Stomach smooth muscle (tissue), 2 donors: ENCODE measurements at regions not wholly inside any gene's neighbourhood (a gene's known extent, or its start where the extent isn't known, plus 50 kb on each side); places are given as distances from the start of the nearest gene placed in this dataset.

ENCODE experiments used
- H3K27ac ChIP-seq: one replicate; pipeline ENCODE4 v1.7.0; 2013; ENCODE audit warnings: mild to moderate bottlenecking, low read length, inconsistent platforms
- H3K27me3 ChIP-seq, 2 donors: one replicate each; pipeline ENCODE4 v1.7.0; 2013; ENCODE audit warnings: low read length in 2 of 2; ENCODE audit not compliant: insufficient read depth in 2 of 2, control insufficient read depth in 1 of 2
- H3K36me3 ChIP-seq, 2 donors: one replicate each; pipeline ENCODE4 v1.7.0; 2013; ENCODE audit warnings: low read length in 2 of 2; ENCODE audit not compliant: control insufficient read depth in 2 of 2, insufficient read depth in 2 of 2
- H3K4me1 ChIP-seq: one replicate; pipeline ENCODE4 v1.7.0; 2013; ENCODE audit warnings: low read length; ENCODE audit not compliant: control insufficient read depth, insufficient read depth
- H3K4me3 ChIP-seq, 2 donors: one replicate each; pipeline ENCODE4 v1.7.0; 2013; ENCODE audit warnings: low read length in 2 of 2
- H3K9ac ChIP-seq, 2 donors: one replicate each; pipeline ENCODE4 v1.7.0; 2013; ENCODE audit warnings: low read length in 2 of 2, mild to moderate bottlenecking in 1 of 2
- H3K9me3 ChIP-seq, 2 donors: one replicate each; pipeline ENCODE4 v1.7.0; 2013; ENCODE audit warnings: low read length in 2 of 2; ENCODE audit not compliant: control insufficient read depth in 2 of 2
- donor health status: healthy.
- donor health status: Pancreatic carcinoma.

DNA sequence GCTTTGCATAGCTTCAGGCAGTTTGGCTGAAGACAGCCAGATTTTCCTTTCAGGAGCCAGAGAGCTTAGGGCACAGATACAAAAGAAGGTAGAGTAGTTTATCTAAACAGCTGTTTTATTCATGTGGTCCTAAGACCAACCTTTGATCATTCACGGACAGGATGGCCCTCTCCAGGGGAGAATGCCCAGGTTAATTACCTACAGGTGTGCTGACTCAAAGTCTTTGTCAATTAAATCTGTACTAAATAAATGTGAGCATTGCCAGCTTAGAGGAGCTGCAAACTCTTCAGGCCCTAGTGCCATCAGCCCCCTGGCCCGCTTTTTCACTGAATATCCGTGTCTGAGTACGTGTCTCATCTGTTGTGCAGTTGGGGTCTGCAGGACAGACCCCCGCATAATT, 554.7 kb downstream of the NUP35 start:
- Histone ChIP-seq H3K36me3 (no peaks in the 10 kb centered on the region), H3K27me3 (no peaks in the 10 kb centered on the region), H3K27ac (no peak overlapping the region), H3K4me3 (no peak overlapping the region), H3K9me3 (no peaks in the 10 kb centered on the region), H3K9ac (no peak overlapping the region), H3K4me1 (no peaks in the 10 kb centered on the region)

- Histone ChIP-seq H3K4me1 (no peaks in the 10 kb centered on the region), H3K4me3 (no peak overlapping the region), H3K9me3 (no peaks in the 10 kb centered on the region), H3K9ac (no peak overlapping the region), H3K27ac (no peak overlapping the region), H3K27me3 (no peaks in the 10 kb centered on the region), H3K36me3 (no peaks in the 10 kb centered on the region)
These were observed 556.3 kb downstream of the NUP35 start for GRCh38 chr2:183680573-183680972.

- H3K27me3 ChIP-seq = no peaks in the 10 kb centered on the region
- H3K9me3 ChIP-seq = no peaks in the 10 kb centered on the region
- no peak overlapping the region for H3K27ac ChIP-seq
- H3K9ac ChIP-seq = no peak overlapping the region
- H3K4me3 ChIP-seq = no peak overlapping the region
- no peaks in the 10 kb centered on the region for H3K4me1 ChIP-seq
- H3K36me3 ChIP-seq = no peaks in the 10 kb centered on the region
These were observed 560.4 kb downstream of the NUP35 start for GRCh38 chr2:183684686-183685085.

DNA sequence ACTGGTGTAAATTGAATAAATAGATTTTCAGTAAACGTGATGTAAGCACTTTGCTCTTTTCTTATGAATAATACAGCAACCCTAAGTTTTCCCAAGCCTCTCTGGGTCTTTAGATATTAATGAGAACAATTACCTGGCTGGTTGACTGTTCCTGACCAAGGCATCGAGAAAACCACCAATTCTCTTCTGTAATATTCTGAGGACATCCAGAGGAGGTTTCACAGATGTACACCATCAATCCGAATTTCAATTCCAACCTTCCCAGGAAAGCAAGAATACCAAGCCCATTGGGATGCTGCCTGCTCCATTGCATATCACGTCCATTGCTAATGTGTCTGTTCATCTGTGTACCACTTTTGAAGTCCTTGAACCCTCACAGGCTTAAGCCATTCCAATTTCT, 571.8 kb downstream of the NUP35 start:
- Histone ChIP-seq H3K4me1 (no peaks in the 10 kb centered on the region), H3K9me3 (peaks cover 0 to under 1% of the 10 kb centered on the region in 2 donors), H3K9ac (no peak overlapping the region), H3K36me3 (no peaks in the 10 kb centered on the region), H3K27me3 (no peaks in the 10 kb centered on the region), H3K27ac (no peak overlapping the region), H3K4me3 (no peak overlapping the region)

DNA sequence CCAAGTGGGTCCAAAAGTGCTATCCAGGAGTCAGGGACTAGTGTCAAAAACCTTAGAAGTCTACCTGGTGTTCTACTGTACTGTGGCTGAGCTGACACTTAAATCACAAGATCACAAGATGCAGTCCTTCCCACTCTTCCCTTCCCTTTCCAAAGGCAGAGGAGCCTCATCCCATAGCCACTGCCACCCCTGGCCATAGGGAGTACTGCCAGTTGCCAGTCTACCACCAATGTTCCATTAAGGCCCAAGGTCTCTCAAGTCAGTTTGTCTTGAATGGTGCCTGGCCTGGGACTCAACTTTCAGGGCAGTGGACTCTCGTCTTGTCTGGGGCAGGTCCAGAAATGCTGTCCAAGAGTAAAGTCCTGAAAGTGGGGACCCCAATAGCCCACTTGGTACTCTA, 585.6 kb downstream of the NUP35 start:
- no peak overlapping the region for H3K4me3 ChIP-seq
- H3K9ac ChIP-seq = no peak overlapping the region
- no peaks in the 10 kb centered on the region for H3K9me3 ChIP-seq
- no peaks in the 10 kb centered on the region for H3K27me3 ChIP-seq
- no peaks in the 10 kb centered on the region for H3K4me1 ChIP-seq
- H3K27ac ChIP-seq = no peak overlapping the region
- no peaks in the 10 kb centered on the region for H3K36me3 ChIP-seq

GRCh38 chr2:183718246-183718645, 594.0 kb downstream of the NUP35 start:
- H3K27ac ChIP-seq = no peak overlapping the region
- no peak overlapping the region for H3K9ac ChIP-seq
- no peaks in the 10 kb centered on the region for H3K36me3 ChIP-seq
- H3K9me3 ChIP-seq = no peaks in the 10 kb centered on the region
- H3K4me3 ChIP-seq = no peak overlapping the region
- no peaks in the 10 kb centered on the region for H3K27me3 ChIP-seq
- H3K4me1 ChIP-seq = no peaks in the 10 kb centered on the region

DNA sequence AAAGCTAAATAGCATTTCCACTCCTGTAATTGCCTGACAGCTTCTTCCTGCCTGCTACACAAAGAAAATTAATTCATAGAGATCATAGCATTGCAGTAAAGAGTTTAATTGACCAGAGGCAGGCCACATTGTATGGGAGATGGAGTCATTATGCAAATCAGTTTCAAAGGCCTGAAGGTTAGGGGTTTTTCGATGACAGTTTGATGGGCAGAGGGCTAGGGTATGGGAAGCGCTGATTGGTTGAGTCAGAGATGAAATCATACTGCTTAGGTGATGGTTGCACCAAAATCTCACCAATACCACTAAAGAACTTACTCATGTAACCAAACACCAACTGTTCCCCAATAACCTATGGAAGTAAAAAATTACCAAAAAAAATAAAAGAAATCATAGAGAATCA, 599.0 kb downstream of the NUP35 start:
- Histone ChIP-seq H3K4me3 (no peak overlapping the region), H3K9ac (no peak overlapping the region), H3K27ac (no peak overlapping the region), H3K4me1 (no peaks in the 10 kb centered on the region), H3K27me3 (no peaks in the 10 kb centered on the region), H3K9me3 (no peaks in the 10 kb centered on the region), H3K36me3 (no peaks in the 10 kb centered on the region)

GRCh38 chr2:183729380-183729779, 605.1 kb downstream of the NUP35 start:
- Histone ChIP-seq H3K9ac (no peak overlapping the region), H3K9me3 (no peaks in the 10 kb centered on the region), H3K4me3 (no peak overlapping the region), H3K27me3 (no peaks in the 10 kb centered on the region), H3K36me3 (no peaks in the 10 kb centered on the region), H3K27ac (no peak overlapping the region), H3K4me1 (no peaks in the 10 kb centered on the region)

DNA sequence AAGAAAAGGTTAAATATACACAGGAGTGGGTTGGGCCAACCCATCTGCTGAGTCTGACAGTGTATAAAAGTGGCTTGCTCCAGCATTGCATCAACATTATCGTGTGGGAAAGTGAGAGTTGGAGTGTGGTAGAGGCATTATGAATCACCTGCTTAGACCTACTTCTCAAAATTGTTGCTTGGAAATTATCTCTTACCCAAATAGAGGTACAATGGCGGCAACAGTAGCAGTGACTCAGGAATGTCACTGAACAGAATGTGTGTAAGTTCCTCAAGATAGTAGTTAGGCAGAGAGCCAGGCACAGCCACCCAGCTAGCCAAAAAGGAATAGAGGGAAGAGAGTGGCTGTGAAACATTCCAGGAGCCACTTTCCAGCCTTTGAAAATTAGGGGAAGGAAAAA, 616.0 kb downstream of the NUP35 start:
- Histone ChIP-seq H3K27me3 (no peaks in the 10 kb centered on the region), H3K9me3 (no peaks in the 10 kb centered on the region), H3K9ac (no peak overlapping the region), H3K4me3 (no peak overlapping the region), H3K4me1 (no peaks in the 10 kb centered on the region), H3K36me3 (no peaks in the 10 kb centered on the region), H3K27ac (no peak overlapping the region)

- Histone ChIP-seq H3K4me1 (no peaks in the 10 kb centered on the region), H3K9me3 (no peaks in the 10 kb centered on the region), H3K36me3 (no peaks in the 10 kb centered on the region), H3K4me3 (no peak overlapping the region), H3K27me3 (no peaks in the 10 kb centered on the region), H3K9ac (no peak overlapping the region), H3K27ac (no peak overlapping the region)
These were observed 628.3 kb downstream of the NUP35 start for GRCh38 chr2:183752571-183752970.

DNA sequence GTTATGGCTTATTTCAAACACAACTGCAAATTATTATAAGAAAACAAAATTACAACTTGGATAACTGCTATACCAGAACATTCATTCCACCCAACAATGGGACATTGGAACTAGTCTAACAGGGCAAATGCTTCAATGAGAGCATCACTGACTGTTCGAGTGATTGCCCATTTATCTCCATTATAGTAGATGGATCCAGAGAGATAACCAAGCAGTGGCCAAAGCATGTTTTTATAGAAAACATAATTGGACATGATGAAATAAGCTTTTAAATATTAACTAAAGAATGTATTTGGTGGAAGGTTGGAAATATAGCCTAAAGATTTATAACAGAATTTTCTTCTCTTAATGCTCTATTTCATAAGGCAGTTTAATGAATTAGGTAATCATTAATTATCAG, 634.8 kb downstream of the NUP35 start:
- Histone ChIP-seq H3K27ac (no peak overlapping the region), H3K9me3 (no peaks in the 10 kb centered on the region), H3K4me1 (no peaks in the 10 kb centered on the region), H3K4me3 (no peak overlapping the region), H3K36me3 (no peaks in the 10 kb centered on the region), H3K9ac (no peak overlapping the region), H3K27me3 (no peaks in the 10 kb centered on the region)

GRCh38 chr2:183773775-183774174, 649.5 kb downstream of the NUP35 start:
- H3K4me3 ChIP-seq = no peak overlapping the region
- H3K9ac ChIP-seq = no peak overlapping the region
- H3K36me3 ChIP-seq = no peaks in the 10 kb centered on the region
- no peaks in the 10 kb centered on the region for H3K4me1 ChIP-seq
- no peaks in the 10 kb centered on the region for H3K9me3 ChIP-seq
- H3K27ac ChIP-seq = no peak overlapping the region
- no peaks in the 10 kb centered on the region for H3K27me3 ChIP-seq
